NCI-H1436 (cell line): ENCODE measurements at regions not wholly inside any gene's neighbourhood (a gene's known extent, or its start where the extent isn't known, plus 50 kb on each side); places are given as distances from the start of the nearest gene placed in this dataset.

ENCODE experiments used
- DNase-seq: peaks from one replicate; lab custom pipeline; 2025; lab: John Stamatoyannopoulos, UW

- no peak for DNase-seq
These were observed 511.8 kb downstream of the ELAVL2 start for GRCh38 chr9:23314247-23314646.

GRCh38 chr9:23319092-23319491 lies 506.9 kb downstream of the ELAVL2 start:
- no peak for DNase-seq

GRCh38 chr9:23321049-23321448 lies 505.0 kb downstream of the ELAVL2 start:
- no peak for DNase-seq

GRCh38 chr9:23322392-23322791 lies 503.6 kb downstream of the ELAVL2 start:
- no peak for DNase-seq

GRCh38 chr9:23324511-23324910 lies 501.5 kb downstream of the ELAVL2 start:
- no peak for DNase-seq

- DNase-seq = no peak
These were observed 499.4 kb downstream of the ELAVL2 start for GRCh38 chr9:23326597-23326996.

- DNase-seq = no peak
These were observed 484.7 kb downstream of the ELAVL2 start for GRCh38 chr9:23341346-23341745.

GRCh38 chr9:23342291-23342690 lies 483.7 kb downstream of the ELAVL2 start:
- DNase-seq = no peak

GRCh38 chr9:23343226-23343625 lies 482.8 kb downstream of the ELAVL2 start:
- no peak for DNase-seq

- no peak for DNase-seq
These were observed 464.9 kb downstream of the ELAVL2 start for GRCh38 chr9:23361096-23361495.

GRCh38 chr9:23372703-23373102 lies 453.3 kb downstream of the ELAVL2 start:
- DNase-seq = no peak

GRCh38 chr9:23375511-23375910 lies 450.5 kb downstream of the ELAVL2 start:
- DNase-seq = no peak

GRCh38 chr9:23379842-23380241 lies 446.2 kb downstream of the ELAVL2 start:
- no peak for DNase-seq

- DNase-seq = no peak
These were observed 445.2 kb downstream of the ELAVL2 start for GRCh38 chr9:23380821-23381220.

- no peak for DNase-seq
These were observed 443.6 kb downstream of the ELAVL2 start for GRCh38 chr9:23382418-23382817.

GRCh38 chr9:23394189-23394588 lies 431.9 kb downstream of the ELAVL2 start:
- DNase-seq = no peak

- no peak for DNase-seq
These were observed 417.2 kb downstream of the ELAVL2 start for GRCh38 chr9:23408874-23409273.

GRCh38 chr9:23412046-23412445 lies 414.0 kb downstream of the ELAVL2 start:
- DNase-seq = no peak

GRCh38 chr9:23412458-23412857 lies 413.6 kb downstream of the ELAVL2 start:
- DNase-seq = no peak

GRCh38 chr9:23413541-23413940 lies 412.5 kb downstream of the ELAVL2 start:
- DNase-seq = no peak

- no peak for DNase-seq
These were observed 402.0 kb downstream of the ELAVL2 start for GRCh38 chr9:23423999-23424398.

GRCh38 chr9:23426144-23426543 lies 399.9 kb downstream of the ELAVL2 start:
- DNase-seq = no peak

GRCh38 chr9:23431459-23431858 lies 394.6 kb downstream of the ELAVL2 start:
- no peak for DNase-seq

- DNase-seq = no peak
These were observed 391.4 kb downstream of the ELAVL2 start for GRCh38 chr9:23434654-23435053.

GRCh38 chr9:23438299-23438907 lies 387.6 kb downstream of the ELAVL2 start:
- no peak for DNase-seq
